CD4-positive, alpha-beta T cell treated with Interleukin-2 at 100 ng/mL for 4 hours (primary cell): ENCODE measurements at regions not wholly inside any gene's neighbourhood (a gene's known extent, or its start where the extent isn't known, plus 50 kb on each side); places are given as distances from the start of the nearest gene placed in this dataset.

Source experiments
- DNase-seq: peaks from one replicate; pipeline ENCODE4 v3.0.0-alpha.2; 2020; ENCODE audit warnings: low spot score

- no peak for DNase-seq
These were observed 1537.4 kb downstream of the SLITRK1 start for GRCh38 chr13:82344867-82345266.

GRCh38 chr13:82341116-82341515 lies 1541.2 kb downstream of the SLITRK1 start:
- DNase-seq = no peak

- no peak for DNase-seq
These were observed 1551.8 kb downstream of the SLITRK1 start for GRCh38 chr13:82330499-82330898.

GRCh38 chr13:82323101-82323500 lies 1559.2 kb downstream of the SLITRK1 start:
- no peak for DNase-seq

GRCh38 chr13:82305588-82305987 lies 1576.7 kb downstream of the SLITRK1 start:
- DNase-seq = no peak

GRCh38 chr13:82298106-82298505 lies 1584.2 kb downstream of the SLITRK1 start:
- DNase-seq = no peak

GRCh38 chr13:82294226-82294625 lies 1588.0 kb downstream of the SLITRK1 start:
- DNase-seq = no peak

GRCh38 chr13:82292334-82292733 lies 1589.9 kb downstream of the SLITRK1 start:
- no peak for DNase-seq

- DNase-seq = no peak
These were observed 1590.4 kb downstream of the SLITRK1 start for GRCh38 chr13:82291852-82292251.

- DNase-seq = no peak
These were observed 1606.6 kb downstream of the SLITRK1 start for GRCh38 chr13:82275644-82276043.

GRCh38 chr13:82259284-82259683 lies 1623.0 kb downstream of the SLITRK1 start:
- DNase-seq = no peak

GRCh38 chr13:82257790-82258507 lies 1624.3 kb downstream of the SLITRK1 start:
- DNase-seq = no peak

- DNase-seq = no peak
These were observed 1633.5 kb downstream of the SLITRK1 start for GRCh38 chr13:82248762-82249161.

- DNase-seq = no peak
These were observed 1636.4 kb downstream of the SLITRK1 start for GRCh38 chr13:82245860-82246259.

- no peak for DNase-seq
These were observed 1657.5 kb downstream of the SLITRK1 start for GRCh38 chr13:82224806-82225205.

- DNase-seq = no peak
These were observed 1660.7 kb downstream of the SLITRK1 start for GRCh38 chr13:82221621-82222020.

- no peak for DNase-seq
These were observed 1661.6 kb downstream of the SLITRK1 start for GRCh38 chr13:82220641-82221040.

GRCh38 chr13:82216165-82216564 lies 1666.1 kb downstream of the SLITRK1 start:
- DNase-seq = no peak

- DNase-seq = no peak
These were observed 1667.9 kb downstream of the SLITRK1 start for GRCh38 chr13:82214341-82214740.

GRCh38 chr13:82206241-82206640 lies 1676.0 kb downstream of the SLITRK1 start:
- no peak for DNase-seq

GRCh38 chr13:82202398-82202797 lies 1679.9 kb downstream of the SLITRK1 start:
- DNase-seq = no peak

- no peak for DNase-seq
These were observed 1686.2 kb downstream of the SLITRK1 start for GRCh38 chr13:82196087-82196486.

GRCh38 chr13:82187227-82187626 lies 1695.0 kb downstream of the SLITRK1 start:
- no peak for DNase-seq

GRCh38 chr13:82176751-82177150 lies 1705.5 kb downstream of the SLITRK1 start:
- DNase-seq = no peak
